ENCODE measurements at regions not wholly inside any gene's neighbourhood (a gene's known extent, or its start where the extent isn't known, plus 50 kb on each side); places are given as distances from the start of the nearest gene placed in this dataset.

GRCh38 chr21:40964691-40965090 lies 117.7 kb upstream of the DSCAM start:
- TF ChIP-seq CTCF (IDR thresholded peaks at IDR 0.05): no peak
- no peak for TF ChIP-seq POLR2A (IDR thresholded peaks at IDR 0.05)
